ENCODE measurements at regions not wholly inside any gene's neighbourhood (a gene's known extent, or its start where the extent isn't known, plus 50 kb on each side); places are given as distances from the start of the nearest gene placed in this dataset.

DNA sequence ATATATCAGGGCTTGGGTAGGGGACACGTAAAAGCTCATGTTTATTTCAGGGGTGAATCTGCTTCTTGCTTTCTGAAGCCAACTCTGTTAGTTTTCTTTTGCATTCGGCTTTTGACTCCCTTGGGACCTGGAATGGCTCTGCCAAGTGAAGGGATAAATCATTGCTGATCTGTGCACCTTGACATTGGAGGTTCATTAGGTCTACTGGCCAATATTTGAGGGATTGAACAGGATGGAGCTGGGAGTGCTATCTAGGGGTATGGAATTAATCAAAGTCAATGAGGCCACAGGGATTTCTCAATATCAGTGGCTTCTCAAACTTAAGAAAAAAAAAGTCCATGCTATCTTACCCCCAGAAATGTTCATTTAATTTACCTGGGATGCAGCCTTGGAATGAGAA lies 203.5 kb upstream of the RMST start:
- H3K4me3 ChIP-seq: no peak overlapping the region
- intact Hi-C loops (cut with DNase I): no loop called here
- DNase-seq: no peak
- no peaks in the 10 kb centered on the region for H3K9me3 ChIP-seq
- H3K4me1 ChIP-seq: no peaks in the 10 kb centered on the region
- no peak for ATAC-seq
- no peak overlapping the region for H3K27ac ChIP-seq
- WGBS, 2 donors: 42 to 47% methylated on average over 2 of the region's 2 CpGs
- H3K36me3 ChIP-seq (replicated peaks in 1 of 2; ENCODE audit: insufficient read depth in 1 of 2, low read depth in 2 of 2): no peaks in the 10 kb centered on the region
- no peaks in the 10 kb centered on the region for H3K27me3 ChIP-seq
- TF ChIP-seq POLR2A (IDR thresholded peaks at IDR 0.05): no peak
- TF ChIP-seq, protein P1, sequence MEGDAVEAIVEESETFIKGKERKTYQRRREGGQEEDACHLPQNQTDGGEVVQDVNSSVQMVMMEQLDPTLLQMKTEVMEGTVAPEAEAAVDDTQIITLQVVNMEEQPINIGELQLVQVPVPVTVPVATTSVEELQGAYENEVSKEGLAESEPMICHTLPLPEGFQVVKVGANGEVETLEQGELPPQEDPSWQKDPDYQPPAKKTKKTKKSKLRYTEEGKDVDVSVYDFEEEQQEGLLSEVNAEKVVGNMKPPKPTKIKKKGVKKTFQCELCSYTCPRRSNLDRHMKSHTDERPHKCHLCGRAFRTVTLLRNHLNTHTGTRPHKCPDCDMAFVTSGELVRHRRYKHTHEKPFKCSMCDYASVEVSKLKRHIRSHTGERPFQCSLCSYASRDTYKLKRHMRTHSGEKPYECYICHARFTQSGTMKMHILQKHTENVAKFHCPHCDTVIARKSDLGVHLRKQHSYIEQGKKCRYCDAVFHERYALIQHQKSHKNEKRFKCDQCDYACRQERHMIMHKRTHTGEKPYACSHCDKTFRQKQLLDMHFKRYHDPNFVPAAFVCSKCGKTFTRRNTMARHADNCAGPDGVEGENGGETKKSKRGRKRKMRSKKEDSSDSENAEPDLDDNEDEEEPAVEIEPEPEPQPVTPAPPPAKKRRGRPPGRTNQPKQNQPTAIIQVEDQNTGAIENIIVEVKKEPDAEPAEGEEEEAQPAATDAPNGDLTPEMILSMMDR (IDR thresholded peaks at IDR 0.05): no peak

DNA sequence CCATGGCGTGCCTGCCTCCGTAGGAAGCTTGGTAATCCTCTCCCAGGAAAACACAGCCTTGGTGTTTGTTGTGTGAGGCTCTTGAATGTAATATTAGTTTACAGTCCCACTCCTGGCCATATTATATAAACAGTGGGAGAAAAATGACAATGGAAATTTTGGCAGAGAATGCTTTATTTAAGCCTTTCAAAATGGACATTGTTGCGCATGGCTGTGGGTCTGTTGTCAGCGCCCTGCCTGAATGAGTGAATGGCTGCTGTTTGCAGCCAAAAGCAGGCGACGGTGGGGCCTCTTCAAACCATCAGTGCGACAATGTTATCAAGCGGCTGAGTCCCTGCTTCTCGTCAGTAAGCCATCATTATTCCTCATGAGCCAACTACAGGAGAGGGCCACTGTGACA lies 201.8 kb upstream of the RMST start:
- no peaks in the 10 kb centered on the region for H3K36me3 ChIP-seq (replicated peaks in 1 of 2; ENCODE audit: insufficient read depth in 1 of 2, low read depth in 2 of 2)
- H3K4me3 ChIP-seq: no peak overlapping the region
- TF ChIP-seq POLR2A (IDR thresholded peaks at IDR 0.05): no peak
- TF ChIP-seq, protein P1 (IDR thresholded peaks at IDR 0.05): no peak
- 58 to 68% methylated on average over 9 of the region's 9 CpGs for WGBS, 2 donors
- H3K27me3 ChIP-seq: no peaks in the 10 kb centered on the region
- ATAC-seq: no peak
- DNase-seq: no peak
- intact Hi-C loops (cut with DNase I): no loop called here
- H3K4me1 ChIP-seq: no peaks in the 10 kb centered on the region
- H3K9me3 ChIP-seq: no peaks in the 10 kb centered on the region
- H3K27ac ChIP-seq: no peak overlapping the region

GRCh38 chr12:97267166-97267565 lies 195.4 kb upstream of the RMST start:
- Histone ChIP-seq H3K27ac (no peak overlapping the region), H3K27me3 (no peaks in the 10 kb centered on the region), H3K4me1 (no peaks in the 10 kb centered on the region), H3K36me3 (replicated peaks in 1 of 2; ENCODE audit: insufficient read depth in 1 of 2, low read depth in 2 of 2) (no peaks in the 10 kb centered on the region), H3K4me3 (no peak overlapping the region), H3K9me3 (no peaks in the 10 kb centered on the region)
- ATAC-seq (no peak), DNase-seq (no peak)
- TF ChIP-seq POLR2A (IDR thresholded peaks at IDR 0.05): no peak
- TF ChIP-seq, protein P1 (IDR thresholded peaks at IDR 0.05): no peak
- intact Hi-C loops (cut with DNase I): no loop called here

GRCh38 chr12:97267594-97268202 lies 194.9 kb upstream of the RMST start:
- intact Hi-C loops (cut with DNase I): no loop called here
- Histone ChIP-seq H3K27ac (no peak overlapping the region), H3K36me3 (replicated peaks in 1 of 2; ENCODE audit: insufficient read depth in 1 of 2, low read depth in 2 of 2) (no peaks in the 10 kb centered on the region), H3K9me3 (no peaks in the 10 kb centered on the region), H3K27me3 (no peaks in the 10 kb centered on the region), H3K4me1 (no peaks in the 10 kb centered on the region), H3K4me3 (no peak overlapping the region)
- no peak for TF ChIP-seq POLR2A (IDR thresholded peaks at IDR 0.05)
- TF ChIP-seq, protein P1 (IDR thresholded peaks at IDR 0.05): no peak
- DNase-seq (no peak), ATAC-seq (no peak)
- 28 to 38% methylated on average over 3 of the region's 3 CpGs for WGBS, 2 donors

- Histone ChIP-seq H3K27me3 (no peaks in the 10 kb centered on the region), H3K4me3 (no peak overlapping the region), H3K4me1 (peaks cover 5% of the 10 kb centered on the region), H3K27ac (no peak overlapping the region), H3K9me3 (no peaks in the 10 kb centered on the region), H3K36me3 (replicated peaks in 1 of 2; ENCODE audit: insufficient read depth in 1 of 2, low read depth in 2 of 2) (no peaks in the 10 kb centered on the region)
- ATAC-seq (no peak), DNase-seq (no peak)
- intact Hi-C loops (cut with DNase I): no loop called here
- no peak for TF ChIP-seq POLR2A (IDR thresholded peaks at IDR 0.05)
- TF ChIP-seq, protein P1 (IDR thresholded peaks at IDR 0.05): no peak
Measured at GRCh38 chr12:97272471-97272870, 190.1 kb upstream of the RMST start.

Measured in body of pancreas (tissue), 4 donors.